GM12878 (cell line): ENCODE measurements at regions not wholly inside any gene's neighbourhood (a gene's known extent, or its start where the extent isn't known, plus 50 kb on each side); places are given as distances from the start of the nearest gene placed in this dataset.

Experiments used
- ATAC-seq: fragments of 200-7000 bp; cut with Tn5 transposase; 3 replicates; pipeline ENCODE4 v1.9.1; 2020; ENCODE audit warnings: mild to moderate bottlenecking, moderate library complexity
- BruUV-seq: library from RNA; stranded (reverse); fragments of 400-500 nt; replicated peaks from 2 replicates; lab custom pipeline; 2021; lab: Mats Ljungman, UMichigan
- CTCF ChIA-PET: fragments of 300-600 bp; sonication (Branson Sonifier 250); formaldehyde crosslinking; extraction: SDS; loops from one replicate; lab custom pipeline; 2021; ENCODE audit warnings: inconsistent platforms; lab: Yijun Ruan, JAX
- POLR2A ChIA-PET: fragments of 350-600 bp; formaldehyde crosslinking; extraction: SDS; loops from one replicate; lab custom pipeline; 2021; ENCODE audit warnings: inconsistent platforms; lab: Charles Lee
- RAD21 ChIA-PET: fragments of 300-600 bp; sonication (Branson Sonifier 250); formaldehyde crosslinking; loops from one replicate; lab custom pipeline; 2023; ENCODE audit warnings: antibody characterized with exemption; ENCODE audit not compliant: unreplicated experiment; lab: Charles Lee
- SMC1A ChIA-PET: fragments of 300-600 bp; sonication (Branson Sonifier 250); formaldehyde crosslinking; loops from one replicate; lab custom pipeline; 2023; ENCODE audit not compliant: unreplicated experiment, uncharacterized antibody; lab: Charles Lee
- DNase-seq: peaks from one replicate; pipeline ENCODE4 v3.0.0-alpha.2; 2011; ENCODE audit warnings: low read depth, low spot score
- FAIRE-seq: peaks from 3 replicates; lab custom pipeline; 2011; peaks lifted over from hg19 to GRCh38; lab: Jason Lieb, UNC
- H2AFZ ChIP-seq: 2 replicates; pipeline ENCODE4 v1.6.0; 2011; ENCODE audit warnings: low read depth, low read length, control low read depth; ENCODE audit not compliant: control insufficient read depth
- H3K27ac ChIP-seq: 2 replicates; pipeline ENCODE4 v1.5.1; 2011; ENCODE audit warnings: control low read depth; ENCODE audit not compliant: control insufficient read depth, insufficient read depth
- H3K27me3 ChIP-seq, 2 experiments: replicated peaks in 1 of 2; 2 replicates each; pipeline versions ENCODE4 v1.6.0 to v1.6.1; 2011; ENCODE audit warnings: low read length in 1 of 2; ENCODE audit not compliant: control insufficient read depth in 2 of 2, insufficient read depth in 2 of 2
- H3K36me3 ChIP-seq, 2 experiments: 2 replicates each; pipeline ENCODE4 v1.5.1; 2011; ENCODE audit warnings: low read length in 1 of 2; ENCODE audit not compliant: control insufficient read depth in 2 of 2, insufficient read depth in 2 of 2
- H3K4me1 ChIP-seq: 2 replicates; pipeline ENCODE4 v1.6.1; 2011; ENCODE audit warnings: mild to moderate bottlenecking, low read length, moderate library complexity, mixed read lengths; ENCODE audit not compliant: control insufficient read depth, insufficient read depth
- H3K4me2 ChIP-seq: 2 replicates; pipeline ENCODE4 v1.6.0; 2011; ENCODE audit warnings: control low read depth; ENCODE audit not compliant: control insufficient read depth, insufficient read depth
- H3K4me3 ChIP-seq: fragments of 200-600 bp; sonication (generic); 2 replicates; pipeline ENCODE4 v1.5.1; 2016
- H3K79me2 ChIP-seq: 2 replicates; pipeline ENCODE4 v1.6.0; 2011; ENCODE audit warnings: low read length; ENCODE audit not compliant: control insufficient read depth, insufficient read depth
- H3K9ac ChIP-seq: 2 replicates; pipeline ENCODE4 v1.8.0; 2011; ENCODE audit warnings: low read length, control low read depth, mixed read lengths; ENCODE audit not compliant: control insufficient read depth, insufficient read depth
- H3K9me3 ChIP-seq: replicated peaks from 3 replicates; pipeline ENCODE4 v1.5.1; 2011; ENCODE audit warnings: mild to moderate bottlenecking, low read length; ENCODE audit not compliant: control insufficient read depth, insufficient read depth
- H4K20me1 ChIP-seq: 2 replicates; pipeline ENCODE4 v1.6.0; 2011; ENCODE audit not compliant: control insufficient read depth, insufficient read depth
- CEBPZ ChIP-seq: fragments of 150-350 bp; IDR thresholded peaks from 2 replicates; pipeline ENCODE4 v1.6.1; 2016; ENCODE audit warnings: low read depth, low read length
- IRF3 ChIP-seq: fragments of 450-650 bp; IDR thresholded peaks from 2 replicates; pipeline ENCODE4 v1.6.1; 2014; ENCODE audit warnings: mild to moderate bottlenecking
- NFIC ChIP-seq: IDR thresholded peaks from 2 replicates; pipeline ENCODE4 v1.6.1; 2012; ENCODE audit warnings: low read depth, mild to moderate bottlenecking, inconsistent platforms, low read length, moderate library complexity
- NFYB ChIP-seq: IDR thresholded peaks from 2 replicates; pipeline ENCODE4 v1.6.1; 2011; ENCODE audit warnings: low read depth, mild to moderate bottlenecking, low read length, improper control_type of control experiment, moderate library complexity; ENCODE audit not compliant: insufficient read depth
- NKRF ChIP-seq: fragments of 450-650 bp; conservative IDR thresholded peaks from 2 replicates; pipeline ENCODE4 v1.6.1; 2017; ENCODE audit warnings: mild to moderate bottlenecking, moderate library complexity
- PKNOX1 ChIP-seq: fragments of 450-650 bp; IDR thresholded peaks from 2 replicates; pipeline ENCODE4 v1.6.1; 2016; ENCODE audit warnings: mild to moderate bottlenecking
- RELB ChIP-seq: fragments of 450-650 bp; IDR thresholded peaks from 2 replicates; pipeline ENCODE4 v1.6.1; 2017; ENCODE audit warnings: low read depth, mild to moderate bottlenecking, moderate library complexity
- SMAD5 ChIP-seq: IDR thresholded peaks from 2 replicates; pipeline ENCODE4 v1.6.1; 2016; ENCODE audit warnings: antibody characterized with exemption, low read depth
- TAF1 ChIP-seq: IDR thresholded peaks from 2 replicates; pipeline ENCODE4 v1.6.1; 2011; ENCODE audit warnings: mild to moderate bottlenecking, low read depth, low read length, borderline replicate concordance
- ZBTB11 ChIP-seq: fragments of 450-650 bp; formaldehyde crosslinking; IDR thresholded peaks from 2 replicates; pipeline ENCODE4 v1.5.0; 2022; ENCODE audit warnings: mild to moderate bottlenecking, missing genetic modification characterization
- ZZZ3 ChIP-seq: IDR thresholded peaks from 2 replicates; pipeline ENCODE4 v1.6.1; 2011; ENCODE audit warnings: low read depth; ENCODE audit not compliant: control insufficient read depth, insufficient read length
- WGBS: methylation state at CpG from one replicate; pipeline ENCODE4 v1.1.6; 2016; ENCODE audit warnings: low lambda C conversion rate; ENCODE audit not compliant: insufficient replicate concordance, insufficient coverage; ENCODE audit errors: missing lambda C conversion rate; 5-methylcytosine and 5-hydroxymethylcytosine counted together
- in situ Hi-C: fragments of 300-500 bp; cut with MboI; formaldehyde crosslinking; loops from 9 replicates; pipeline ENCODE4 v1.14.3; 2018; ENCODE audit warnings: mixed read lengths
- intact Hi-C: fragments of 100-400 bp; cut with micrococcal nuclease; formaldehyde crosslinking; loops from one replicate; pipeline ENCODE4 v1.14.2; 2022; ENCODE audit not compliant: unreplicated experiment

- SMC1A ChIA-PET, result no interaction called here
- Histone ChIP-seq H3K27me3 (no peaks in the 10 kb centered on the region; a peak in 1 of 4 replicates), H3K4me1 (no peaks in the 10 kb centered on the region), H3K27ac (no peak overlapping the region), H2AFZ (no peak overlapping the region), H3K4me2 (no peak overlapping the region), H3K4me3 (no peak overlapping the region), H3K79me2 (no peaks in the 10 kb centered on the region), H3K36me3 (no peaks in the 10 kb centered on the region), H3K9me3 (no peaks in the 10 kb centered on the region), H3K9ac (no peak overlapping the region), H4K20me1 (no peaks in the 10 kb centered on the region)
- ATAC-seq, result no peak
- no peak for FAIRE-seq
- in situ Hi-C loops (no loop called here), intact Hi-C loops (no loop called here)
- TF ChIP-seq NFIC, result no peak
- no peak for TF ChIP-seq ZBTB11 (CRISPR knock-in tag)
- TF ChIP-seq NFYB, result no peak
- TF ChIP-seq ZZZ3, result no peak
- TF ChIP-seq SMAD5, result no peak
- no peak for TF ChIP-seq IRF3
- TF ChIP-seq PKNOX1, result no peak
- no peak for TF ChIP-seq NKRF
- TF ChIP-seq RELB, result no peak
- TF ChIP-seq TAF1, result no peak
- no peak for TF ChIP-seq CEBPZ
- no peak for DNase-seq
- RAD21 ChIA-PET, result interaction anchor here (1.3 kb wide), 1 partner anchor 324 kb away, joined by 4 read pairs; the partner anchor contains the start of gene SNX18
- POLR2A ChIA-PET, result no interaction called here
- CTCF ChIA-PET, result no interaction called here
- no TSS peak for BruUV-seq
- WGBS, result 36% methylated on average over 1 of the region's 1 CpG
These were observed 143.9 kb downstream of the ESM1 start for GRCh38 chr5:54841481-54841880.
